Stimulated activated CD8-positive, alpha-beta memory T cell treated with anti-CD3 and anti-CD28 coated beads, Interleukin-4, amount 100 ng/mL, for 24 hours (primary cell): ENCODE measurements at regions not wholly inside any gene's neighbourhood (a gene's known extent, or its start where the extent isn't known, plus 50 kb on each side); places are given as distances from the start of the nearest gene placed in this dataset.
"Not testable (repeated sequence)": the region's sequence is repeated elsewhere in the genome, so short reads cannot be mapped to it uniquely, and the experiment has no call there.

Experiments
- DNase-seq: peaks from one replicate; pipeline ENCODE4 v3.0.0-alpha.2; 2020; ENCODE audit warnings: low read depth

- DNase-seq = no peak
Measured at GRCh38 chr6:145118224-145118623, 617.1 kb downstream of the EPM2A start.

GRCh38 chr6:145119081-145119480 is 616.2 kb downstream of the EPM2A start:
- no peak for DNase-seq

GRCh38 chr6:145132709-145133108 is 602.6 kb downstream of the EPM2A start:
- DNase-seq = no peak

DNA sequence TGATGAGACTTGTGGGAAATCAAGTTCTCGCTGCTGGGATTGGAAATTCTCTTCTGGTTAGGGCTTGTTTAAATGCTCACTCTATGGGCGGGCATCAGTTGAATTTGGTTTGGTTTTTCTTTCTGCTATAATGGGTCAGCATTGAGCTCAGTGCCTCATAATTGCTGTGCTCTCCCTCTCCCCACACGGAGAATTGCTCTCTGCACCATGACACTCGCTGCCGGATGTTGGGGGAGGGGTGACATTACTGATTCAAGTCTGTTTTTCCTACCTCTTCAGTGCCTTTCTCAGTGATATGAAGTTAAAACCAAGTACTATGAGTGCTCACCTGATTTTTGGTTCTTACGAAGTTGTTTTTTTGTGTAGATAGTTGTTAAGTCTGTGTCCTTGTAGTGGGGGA is 599.6 kb downstream of the EPM2A start:
- no peak for DNase-seq

DNA sequence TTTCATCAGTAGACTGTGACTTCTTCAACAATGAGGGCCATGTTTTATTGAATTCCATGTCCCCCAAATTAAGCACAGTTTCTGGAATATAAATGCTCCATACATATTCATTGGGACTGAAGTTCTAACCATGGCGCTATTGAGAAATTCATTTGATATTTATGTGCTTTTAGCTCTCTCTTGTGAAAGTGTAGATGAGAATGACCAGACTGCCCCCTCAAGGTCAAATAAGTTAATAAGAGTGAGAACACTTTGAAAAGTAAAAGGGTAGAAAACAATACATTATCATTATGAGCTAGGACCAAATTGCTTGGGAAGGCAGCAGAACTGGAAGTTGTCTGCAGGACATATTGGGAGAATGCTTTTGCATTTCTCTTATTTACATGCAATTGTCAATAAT is 597.9 kb downstream of the EPM2A start:
- no peak for DNase-seq

GRCh38 chr6:145138469-145139139 is 596.7 kb downstream of the EPM2A start:
- DNase-seq = no peak

GRCh38 chr6:145139140-145139850 is 596.0 kb downstream of the EPM2A start:
- DNase-seq = no peak

DNA sequence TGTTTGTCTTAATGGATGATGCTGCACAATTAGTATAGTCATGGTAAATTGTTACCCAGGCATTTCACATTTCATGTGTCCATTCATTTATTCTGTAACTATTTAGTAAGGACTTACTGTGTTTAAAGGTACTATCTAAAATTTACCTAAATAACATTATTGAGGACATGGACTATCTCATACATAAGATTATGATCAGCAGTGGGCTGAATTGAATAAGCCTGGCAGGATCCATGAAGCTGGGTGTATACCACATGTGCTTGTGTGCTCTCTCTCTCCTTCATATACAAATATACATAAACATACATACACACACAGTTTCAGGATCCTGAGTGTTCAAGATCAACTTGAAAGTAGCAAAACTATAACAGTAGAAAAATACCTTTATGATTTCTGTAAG is 595.4 kb downstream of the EPM2A start:
- no peak for DNase-seq

DNA sequence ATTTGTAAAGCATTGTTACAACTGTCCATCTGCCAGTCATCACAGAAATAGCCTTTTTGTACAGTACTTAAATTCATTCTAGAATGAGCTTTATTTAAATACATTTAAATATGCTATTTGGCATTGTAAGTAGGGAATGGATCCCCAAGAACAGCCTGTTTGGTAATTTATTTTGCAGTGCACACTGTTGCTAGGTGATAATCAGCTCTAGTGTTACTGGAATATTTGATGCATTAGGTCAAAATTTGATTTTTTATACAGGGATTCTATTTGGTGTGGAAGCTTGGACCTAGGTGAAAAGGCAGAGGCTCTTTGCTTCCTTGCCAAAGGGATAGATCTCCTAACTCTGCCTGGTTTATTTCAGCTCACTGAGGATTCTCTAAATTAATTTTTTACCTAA is 593.7 kb downstream of the EPM2A start:
- no peak for DNase-seq

- no peak for DNase-seq
Measured at GRCh38 chr6:145142958-145143357, 592.4 kb downstream of the EPM2A start.

DNA sequence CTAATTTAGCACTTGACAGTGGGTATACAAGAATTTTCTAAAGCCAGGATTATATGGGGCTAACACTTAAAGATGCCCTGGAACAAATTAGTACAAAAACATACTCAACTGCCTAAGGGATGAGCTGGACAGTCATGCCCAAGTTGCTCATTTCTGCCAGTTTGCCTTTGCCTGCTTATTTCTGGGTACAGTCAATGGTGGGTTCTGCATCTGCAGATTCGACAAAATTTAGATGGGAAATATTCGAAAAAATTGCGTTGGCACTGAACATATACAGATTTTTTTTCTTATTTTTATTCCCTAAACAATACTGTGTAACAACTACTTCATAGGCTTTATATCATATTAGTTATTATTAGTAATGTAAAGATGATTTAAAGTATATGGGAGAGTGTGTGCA is 591.9 kb downstream of the EPM2A start:
- DNase-seq = no peak

DNA sequence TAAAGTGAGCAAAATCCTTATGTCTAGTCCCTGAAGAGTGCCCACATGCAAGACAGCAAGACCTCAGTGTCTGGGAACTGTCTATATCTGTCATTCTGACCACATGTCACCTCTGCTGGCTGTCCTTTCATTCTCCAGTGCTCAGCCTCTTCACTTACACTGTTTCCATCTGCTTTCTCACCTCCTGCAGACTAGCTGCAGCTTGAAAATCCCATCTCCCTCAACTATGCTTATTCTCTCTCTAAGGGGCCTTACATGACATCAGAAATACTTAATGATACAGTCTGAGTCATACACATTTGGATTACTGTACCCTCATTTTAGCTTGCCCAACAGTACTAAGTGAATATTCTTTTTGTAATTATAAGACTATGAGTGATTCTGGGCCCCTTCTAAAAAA is 587.8 kb downstream of the EPM2A start:
- no peak for DNase-seq

GRCh38 chr6:145147981-145148749 is 587.2 kb downstream of the EPM2A start:
- no peak for DNase-seq

- DNase-seq = no peak
Measured at GRCh38 chr6:145148776-145149175, 586.5 kb downstream of the EPM2A start.

DNA sequence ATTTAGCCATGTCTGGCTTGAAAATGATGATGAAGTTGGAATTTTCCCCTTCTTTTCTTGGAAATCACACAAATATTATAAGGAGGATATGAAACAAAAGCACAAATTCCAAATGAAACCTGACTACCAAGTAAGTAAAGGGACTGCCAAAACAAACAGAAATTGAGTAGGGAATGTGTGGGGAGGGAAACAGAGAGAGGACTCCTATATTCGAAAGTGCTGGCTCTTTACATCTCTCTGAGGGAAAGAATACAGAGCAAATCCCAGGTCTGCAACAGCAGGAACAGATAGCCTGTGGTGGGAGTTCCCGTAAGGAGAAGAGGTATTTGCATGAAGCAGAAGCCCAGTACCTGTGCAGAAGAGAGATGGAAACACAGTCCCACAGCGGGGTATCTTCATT is 583.7 kb downstream of the EPM2A start:
- DNase-seq = no peak

- no peak for DNase-seq
Measured at GRCh38 chr6:145153495-145153894, 581.8 kb downstream of the EPM2A start.

DNA sequence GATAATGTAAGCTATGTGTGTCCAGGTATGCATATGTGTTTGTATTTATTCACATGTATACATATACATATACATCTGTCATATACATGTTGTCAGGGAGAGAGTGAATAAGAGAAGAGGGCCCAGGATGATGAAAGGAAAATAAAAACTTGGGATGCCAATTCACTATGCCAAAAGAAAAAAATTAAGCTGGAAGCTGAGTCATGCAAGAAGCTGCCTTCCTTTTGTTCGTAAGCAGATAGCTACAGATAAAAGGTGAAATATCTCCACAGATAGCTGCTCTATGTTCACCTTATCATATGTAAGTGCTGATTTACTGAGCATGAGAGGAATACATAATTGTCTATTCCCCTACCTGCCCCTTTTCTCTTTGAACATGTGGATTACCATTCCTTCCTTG is 579.9 kb downstream of the EPM2A start:
- no peak for DNase-seq

GRCh38 chr6:145155873-145156782 is 579.2 kb downstream of the EPM2A start:
- DNase-seq = no peak

DNA sequence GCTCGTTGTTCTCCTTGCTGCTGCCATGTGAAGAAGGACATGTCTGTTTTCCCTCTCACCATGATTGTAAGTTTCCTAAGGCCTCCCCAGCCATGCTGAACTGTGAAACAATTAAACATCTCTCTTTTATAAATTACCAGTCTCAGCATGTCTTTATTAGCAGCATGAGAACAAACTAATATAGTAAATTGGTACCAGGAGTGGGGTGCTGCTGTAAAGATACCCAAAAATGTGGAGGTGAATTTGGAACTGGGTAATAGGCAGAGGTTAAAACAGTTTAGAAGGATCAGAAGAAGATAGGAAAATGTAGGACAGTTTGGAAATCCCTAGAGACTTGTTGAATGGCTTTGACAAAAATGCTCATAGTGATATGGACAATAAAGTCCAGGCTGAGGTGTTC is 576.7 kb downstream of the EPM2A start:
- DNase-seq = not testable (repeated sequence)

DNA sequence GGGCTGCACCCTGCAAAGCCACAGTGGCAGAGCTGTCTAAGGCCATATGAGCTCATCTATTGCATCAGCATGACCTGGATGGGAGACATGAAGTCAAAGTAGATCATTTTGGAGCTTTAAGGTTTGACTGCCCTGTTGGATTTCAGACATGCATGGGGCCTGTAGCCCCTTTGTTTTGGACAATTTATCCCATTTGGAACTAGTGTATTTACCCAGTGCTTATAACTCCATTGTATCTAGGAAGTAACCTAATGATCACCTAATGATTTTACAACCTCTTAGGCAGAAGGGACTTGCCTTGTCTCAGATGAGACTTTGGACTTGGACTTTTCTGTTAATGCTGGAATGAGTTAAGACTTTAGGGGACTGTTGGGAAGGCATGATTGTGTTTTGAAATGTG is 575.4 kb downstream of the EPM2A start:
- no peak for DNase-seq

DNA sequence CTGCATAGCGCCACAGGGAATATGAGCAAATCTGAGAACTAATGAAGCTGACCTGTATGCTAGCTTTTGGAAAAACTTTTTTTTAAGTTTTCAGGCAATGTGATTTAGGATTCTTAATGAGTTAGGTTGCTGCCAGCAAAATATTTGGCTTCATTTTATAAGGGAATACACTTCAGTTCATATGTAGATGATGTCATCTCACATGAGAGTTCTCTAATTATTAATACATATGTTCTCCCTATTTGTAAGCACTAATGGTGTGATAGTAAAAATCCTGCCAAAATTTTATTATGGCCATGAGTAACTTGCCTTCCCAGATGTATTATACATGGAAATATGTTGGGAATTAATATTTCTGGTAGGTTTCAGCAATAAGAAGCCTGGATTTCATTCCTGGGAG is 573.8 kb downstream of the EPM2A start:
- no peak for DNase-seq

- DNase-seq = no peak
Measured at GRCh38 chr6:145169726-145170224, 565.5 kb downstream of the EPM2A start.
